ENCODE measurements at regions not wholly inside any gene's neighbourhood (a gene's known extent, or its start where the extent isn't known, plus 50 kb on each side); places are given as distances from the start of the nearest gene placed in this dataset.

DNA sequence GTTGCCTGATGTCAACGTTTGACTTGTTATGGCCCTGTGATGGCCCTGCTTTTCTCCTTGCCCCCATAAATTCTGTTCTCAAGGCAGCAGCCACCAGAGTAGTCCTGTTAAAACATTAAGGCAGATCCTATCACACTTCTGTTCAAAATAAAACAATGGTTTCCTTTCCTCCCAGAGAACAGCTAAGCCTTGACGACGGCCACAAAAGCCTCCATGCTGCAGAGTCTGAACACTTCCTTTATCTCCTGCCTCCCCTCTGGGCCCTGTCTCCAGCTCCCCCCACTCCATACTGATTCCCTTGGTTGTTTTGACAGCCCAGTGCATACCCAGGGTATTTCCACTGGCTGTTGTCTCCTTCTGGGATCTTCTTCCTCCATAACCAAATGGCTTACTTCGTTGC lies 618.1 kb downstream of the MED13L start:
- 69 to 84% methylated on average over 4 of the region's 4 CpGs for WGBS, 2 donors
- H3K4me1 ChIP-seq (ENCODE audit: control insufficient read depth in 2 of 2, insufficient read depth in 2 of 2, low read length in 1 of 2) = no peaks in the 10 kb centered on the region
- H3K27ac ChIP-seq (ENCODE audit: low read depth in 2 of 2, low read length in 1 of 2) = no peak overlapping the region
- H3K9me3 ChIP-seq (ENCODE audit: control insufficient read depth in 2 of 2, insufficient read depth in 1 of 2, low read depth in 1 of 2, low read length in 1 of 2) = no peaks in the 10 kb centered on the region
- no peaks in the 10 kb centered on the region for H3K36me3 ChIP-seq (ENCODE audit: control insufficient read depth in 2 of 2, insufficient read depth in 2 of 2, low read length in 1 of 2)
- H3K27me3 ChIP-seq (ENCODE audit: control insufficient read depth in 1 of 2, insufficient read depth in 2 of 2, low read length in 2 of 2) = no peaks in the 10 kb centered on the region
- H3K4me3 ChIP-seq (ENCODE audit: low read depth in 1 of 2, low read length in 2 of 2) = no peak overlapping the region

DNA sequence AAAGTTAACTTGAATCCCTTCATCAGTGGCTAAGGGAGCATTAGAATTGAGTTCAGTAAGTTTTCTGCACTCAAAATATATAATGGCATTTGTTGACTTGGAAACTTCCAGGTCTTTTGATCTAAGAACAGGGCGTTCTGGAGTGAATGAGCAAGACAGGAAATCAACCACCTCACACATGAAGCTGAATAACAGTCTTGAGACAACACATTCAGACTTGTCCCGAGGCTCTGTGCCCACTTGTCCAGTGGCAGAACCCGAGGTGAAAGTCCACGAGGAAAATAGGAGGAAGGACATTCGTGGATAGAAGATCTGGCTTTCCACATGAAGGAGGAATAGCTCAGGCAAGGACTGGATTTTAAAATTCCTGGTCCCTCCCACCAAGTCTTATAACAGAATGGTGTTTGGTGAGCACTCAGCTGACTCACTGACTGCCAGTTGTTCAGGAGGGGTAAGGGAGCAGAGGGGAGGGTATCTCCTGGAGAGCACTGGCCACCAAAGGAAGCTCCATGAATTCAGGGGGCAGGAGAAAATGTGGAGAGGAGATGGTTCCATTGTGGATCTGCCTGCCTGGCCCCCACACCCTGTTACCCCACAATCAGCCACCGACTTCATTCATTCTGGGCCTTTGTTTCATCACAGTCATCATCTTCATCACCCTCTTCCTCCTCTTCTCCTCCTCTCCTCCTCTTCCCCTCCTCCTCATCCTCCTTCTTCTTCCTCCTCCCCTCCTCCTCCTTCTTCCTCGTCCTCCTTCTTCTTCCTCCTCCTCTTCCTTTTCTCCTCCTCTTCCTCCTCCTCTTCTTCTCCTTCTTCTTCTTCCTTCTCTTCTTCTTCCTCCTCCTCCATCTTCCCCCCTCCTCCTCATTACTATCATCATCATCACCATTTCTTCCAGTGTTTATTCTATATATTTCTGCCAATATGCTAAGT lies 620.1 kb downstream of the MED13L start:
- Histone ChIP-seq H3K4me1 (ENCODE audit: control insufficient read depth in 2 of 2, insufficient read depth in 2 of 2, low read length in 1 of 2) (no peaks in the 10 kb centered on the region), H3K27me3 (ENCODE audit: control insufficient read depth in 1 of 2, insufficient read depth in 2 of 2, low read length in 2 of 2) (no peaks in the 10 kb centered on the region), H3K9me3 (ENCODE audit: control insufficient read depth in 2 of 2, insufficient read depth in 1 of 2, low read depth in 1 of 2, low read length in 1 of 2) (no peaks in the 10 kb centered on the region), H3K36me3 (ENCODE audit: control insufficient read depth in 2 of 2, insufficient read depth in 2 of 2, low read length in 1 of 2) (no peaks in the 10 kb centered on the region), H3K4me3 (ENCODE audit: low read depth in 1 of 2, low read length in 2 of 2) (no peak overlapping the region), H3K27ac (ENCODE audit: low read depth in 2 of 2, low read length in 1 of 2) (no peak overlapping the region)
- WGBS, 2 donors = 62 to 68% methylated on average over 6 to 7 of the region's 7 CpGs

DNA sequence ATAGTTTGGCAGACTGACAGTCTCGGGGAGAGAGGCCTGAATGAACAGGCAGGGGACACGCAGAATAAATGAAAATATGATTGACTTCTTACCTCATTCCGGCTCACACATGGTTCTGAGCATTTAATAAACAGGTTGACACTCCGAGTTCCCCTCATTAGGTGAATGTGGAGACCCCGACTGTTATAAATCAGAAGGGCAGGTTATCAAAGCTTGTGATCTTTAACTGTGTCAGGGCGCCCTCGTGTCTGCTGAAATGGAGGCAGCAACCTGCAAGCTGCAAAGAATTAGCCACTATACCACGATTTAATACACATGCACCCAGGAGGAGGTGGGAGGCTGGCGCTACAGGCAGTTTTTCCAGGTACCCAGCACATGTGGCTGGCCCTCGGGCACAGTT lies 627.5 kb downstream of the MED13L start:
- Histone ChIP-seq H3K27me3 (ENCODE audit: control insufficient read depth in 1 of 2, insufficient read depth in 2 of 2, low read length in 2 of 2) (no peaks in the 10 kb centered on the region), H3K9me3 (ENCODE audit: control insufficient read depth in 2 of 2, insufficient read depth in 1 of 2, low read depth in 1 of 2, low read length in 1 of 2) (no peaks in the 10 kb centered on the region), H3K36me3 (ENCODE audit: control insufficient read depth in 2 of 2, insufficient read depth in 2 of 2, low read length in 1 of 2) (no peaks in the 10 kb centered on the region), H3K4me1 (ENCODE audit: control insufficient read depth in 2 of 2, insufficient read depth in 2 of 2, low read length in 1 of 2) (no peaks in the 10 kb centered on the region), H3K4me3 (ENCODE audit: low read depth in 1 of 2, low read length in 2 of 2) (no peak overlapping the region), H3K27ac (ENCODE audit: low read depth in 2 of 2, low read length in 1 of 2) (no peak overlapping the region)
- WGBS, 2 donors = 54 to 55% methylated on average over 10 of the region's 10 CpGs

DNA sequence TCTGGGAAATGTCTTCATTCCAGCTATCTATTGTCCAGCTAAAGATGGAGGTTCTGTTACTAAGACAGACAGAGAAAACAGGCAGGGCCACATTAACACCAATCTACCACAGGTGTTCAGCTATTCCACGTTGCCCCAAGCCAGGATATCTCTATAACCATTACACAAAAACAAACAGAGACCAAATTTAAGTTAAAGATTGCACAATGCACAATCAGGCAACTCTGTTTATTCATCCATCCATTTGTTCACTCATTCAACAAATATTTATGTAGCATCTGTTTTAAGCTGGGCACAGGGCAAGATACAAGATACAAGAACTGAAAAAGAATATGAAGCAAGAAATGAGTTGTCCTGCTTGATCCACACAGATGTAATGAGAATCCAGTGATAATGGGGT lies 629.0 kb downstream of the MED13L start:
- Histone ChIP-seq H3K9me3 (ENCODE audit: control insufficient read depth in 2 of 2, insufficient read depth in 1 of 2, low read depth in 1 of 2, low read length in 1 of 2) (peaks cover 0 to 3% of the 10 kb centered on the region in 2 donors), H3K27ac (ENCODE audit: low read depth in 2 of 2, low read length in 1 of 2) (no peak overlapping the region), H3K36me3 (ENCODE audit: control insufficient read depth in 2 of 2, insufficient read depth in 2 of 2, low read length in 1 of 2) (no peaks in the 10 kb centered on the region), H3K4me1 (ENCODE audit: control insufficient read depth in 2 of 2, insufficient read depth in 2 of 2, low read length in 1 of 2) (no peaks in the 10 kb centered on the region), H3K4me3 (ENCODE audit: low read depth in 1 of 2, low read length in 2 of 2) (no peak overlapping the region), H3K27me3 (ENCODE audit: control insufficient read depth in 1 of 2, insufficient read depth in 2 of 2, low read length in 2 of 2) (no peaks in the 10 kb centered on the region)
- 29 to 52% methylated on average over 1 of the region's 1 CpG for WGBS, 2 donors

DNA sequence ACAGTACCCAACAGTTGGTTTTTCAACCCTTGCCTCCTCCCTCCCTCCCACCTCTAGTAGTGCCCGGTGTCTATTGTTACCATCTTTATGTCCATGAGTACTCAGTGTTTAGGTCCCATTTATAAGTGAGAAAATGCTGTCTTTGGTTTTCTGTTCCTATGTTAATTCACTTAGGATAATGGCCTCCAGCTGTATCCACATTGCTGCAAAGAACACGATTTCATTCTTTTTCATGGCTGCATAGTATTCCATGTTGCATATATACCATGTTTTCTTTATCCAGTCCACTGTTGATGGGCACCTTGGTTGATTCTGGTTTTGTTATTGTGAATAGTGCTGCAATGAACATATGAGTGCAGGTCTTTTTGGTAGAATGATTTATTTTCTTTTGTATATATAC lies 631.3 kb downstream of the MED13L start:
- WGBS, 2 donors = 94 to 95% methylated on average over 2 of the region's 2 CpGs
- Histone ChIP-seq H3K9me3 (ENCODE audit: control insufficient read depth in 2 of 2, insufficient read depth in 1 of 2, low read depth in 1 of 2, low read length in 1 of 2) (peaks cover 0 to 3% of the 10 kb centered on the region in 2 donors), H3K27me3 (ENCODE audit: control insufficient read depth in 1 of 2, insufficient read depth in 2 of 2, low read length in 2 of 2) (no peaks in the 10 kb centered on the region), H3K4me3 (ENCODE audit: low read depth in 1 of 2, low read length in 2 of 2) (no peak overlapping the region), H3K4me1 (ENCODE audit: control insufficient read depth in 2 of 2, insufficient read depth in 2 of 2, low read length in 1 of 2) (no peaks in the 10 kb centered on the region), H3K36me3 (ENCODE audit: control insufficient read depth in 2 of 2, insufficient read depth in 2 of 2, low read length in 1 of 2) (no peaks in the 10 kb centered on the region), H3K27ac (ENCODE audit: low read depth in 2 of 2, low read length in 1 of 2) (no peak overlapping the region)

DNA sequence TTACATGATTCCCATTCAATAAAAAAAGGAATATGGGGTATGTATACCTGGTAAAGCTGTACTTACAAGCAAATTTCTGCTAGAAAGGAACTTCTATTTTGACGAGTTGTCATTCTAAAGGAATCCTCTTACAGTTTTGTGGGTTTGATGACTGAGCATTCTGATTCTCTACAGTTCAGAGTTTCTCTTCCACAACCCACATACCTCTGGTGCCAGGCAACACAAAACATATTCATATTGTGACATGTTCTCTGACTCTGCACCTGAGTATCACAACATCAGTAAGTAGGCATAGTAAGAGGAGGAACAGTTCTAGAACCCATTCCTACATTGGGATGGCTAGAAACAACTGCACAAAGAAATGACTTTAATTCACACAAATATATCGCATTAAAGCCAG lies 636.6 kb downstream of the MED13L start:
- Histone ChIP-seq H3K4me3 (ENCODE audit: low read depth in 1 of 2, low read length in 2 of 2) (no peak overlapping the region), H3K27me3 (ENCODE audit: control insufficient read depth in 1 of 2, insufficient read depth in 2 of 2, low read length in 2 of 2) (no peaks in the 10 kb centered on the region), H3K9me3 (ENCODE audit: control insufficient read depth in 2 of 2, insufficient read depth in 1 of 2, low read depth in 1 of 2, low read length in 1 of 2) (peaks cover 0 to 3% of the 10 kb centered on the region in 2 donors), H3K36me3 (ENCODE audit: control insufficient read depth in 2 of 2, insufficient read depth in 2 of 2, low read length in 1 of 2) (no peaks in the 10 kb centered on the region), H3K27ac (ENCODE audit: low read depth in 2 of 2, low read length in 1 of 2) (no peak overlapping the region), H3K4me1 (ENCODE audit: control insufficient read depth in 2 of 2, insufficient read depth in 2 of 2, low read length in 1 of 2) (no peaks in the 10 kb centered on the region)
- WGBS, 2 donors = 84 to 85% methylated on average over 2 of the region's 2 CpGs

DNA sequence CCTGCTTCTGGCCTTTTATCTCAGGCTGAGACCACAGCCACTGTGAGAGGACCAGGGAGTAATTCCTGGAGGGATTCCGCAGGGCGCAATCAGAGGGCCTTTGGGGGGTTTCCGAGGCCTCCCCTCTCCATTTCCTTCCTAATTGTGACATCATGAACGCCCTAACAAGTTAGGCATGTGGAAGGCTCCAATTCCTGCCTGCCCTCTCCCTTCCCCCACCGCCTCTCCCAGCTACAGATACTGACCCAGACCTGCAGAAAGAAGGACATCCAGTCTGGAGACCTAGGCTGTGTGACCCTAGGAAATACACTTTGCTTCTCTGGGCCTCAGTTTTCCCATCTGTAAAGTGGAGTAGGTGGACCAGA lies 637.9 kb downstream of the MED13L start:
- Histone ChIP-seq H3K4me1 (ENCODE audit: control insufficient read depth in 2 of 2, insufficient read depth in 2 of 2, low read length in 1 of 2) (no peaks in the 10 kb centered on the region), H3K36me3 (ENCODE audit: control insufficient read depth in 2 of 2, insufficient read depth in 2 of 2, low read length in 1 of 2) (no peaks in the 10 kb centered on the region), H3K27ac (ENCODE audit: low read depth in 2 of 2, low read length in 1 of 2) (no peak overlapping the region), H3K27me3 (ENCODE audit: control insufficient read depth in 1 of 2, insufficient read depth in 2 of 2, low read length in 2 of 2) (no peaks in the 10 kb centered on the region), H3K4me3 (ENCODE audit: low read depth in 1 of 2, low read length in 2 of 2) (no peak overlapping the region), H3K9me3 (ENCODE audit: control insufficient read depth in 2 of 2, insufficient read depth in 1 of 2, low read depth in 1 of 2, low read length in 1 of 2) (peaks cover 0 to 3% of the 10 kb centered on the region in 2 donors)
- 48 to 61% methylated on average over 5 of the region's 5 CpGs for WGBS, 2 donors

DNA sequence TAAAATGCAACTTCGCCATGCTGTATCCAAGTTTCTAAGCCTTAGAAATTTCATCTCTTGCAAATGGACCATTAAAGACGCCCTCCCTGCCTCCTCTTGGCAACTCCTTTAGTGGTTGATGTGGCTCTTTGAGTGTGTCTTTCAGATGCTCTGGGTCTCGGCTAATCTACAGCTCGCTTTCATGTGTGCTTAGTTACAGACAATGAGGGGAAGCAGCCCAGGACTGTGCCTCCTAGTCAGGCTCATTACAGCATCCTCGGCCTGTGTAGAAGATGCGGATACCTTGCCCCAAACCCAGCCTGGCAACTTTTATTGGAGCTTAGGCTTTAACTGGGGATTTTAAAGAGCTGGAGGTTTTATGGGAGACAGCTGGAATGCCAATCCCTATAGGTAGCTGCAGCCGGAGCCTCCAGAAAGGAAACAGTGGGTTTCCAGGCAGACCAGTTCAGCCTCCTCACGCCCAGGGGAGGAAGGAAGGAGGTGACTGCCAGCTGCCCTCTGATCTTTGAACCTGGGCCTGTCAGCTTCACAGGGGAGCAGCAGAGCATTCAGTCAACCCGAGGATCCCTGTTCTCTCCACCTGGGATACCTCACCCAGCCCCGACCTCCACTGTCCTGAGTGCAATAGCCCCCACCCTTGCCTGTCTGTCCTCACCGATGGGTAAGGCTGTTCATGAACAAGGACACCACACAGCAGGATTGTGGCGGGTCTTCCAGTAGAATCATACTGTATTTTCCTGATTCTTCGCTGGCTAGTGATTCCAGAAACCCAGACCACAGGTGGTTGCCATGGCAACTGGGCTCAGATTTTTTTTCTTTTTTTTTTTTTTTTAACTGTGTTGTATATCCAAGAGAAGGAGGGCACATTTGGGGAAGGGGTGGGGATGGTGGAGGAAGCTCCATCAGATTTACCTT lies 638.5 kb downstream of the MED13L start:
- WGBS, 2 donors = 58 to 68% methylated on average over 13 of the region's 13 CpGs

DNA sequence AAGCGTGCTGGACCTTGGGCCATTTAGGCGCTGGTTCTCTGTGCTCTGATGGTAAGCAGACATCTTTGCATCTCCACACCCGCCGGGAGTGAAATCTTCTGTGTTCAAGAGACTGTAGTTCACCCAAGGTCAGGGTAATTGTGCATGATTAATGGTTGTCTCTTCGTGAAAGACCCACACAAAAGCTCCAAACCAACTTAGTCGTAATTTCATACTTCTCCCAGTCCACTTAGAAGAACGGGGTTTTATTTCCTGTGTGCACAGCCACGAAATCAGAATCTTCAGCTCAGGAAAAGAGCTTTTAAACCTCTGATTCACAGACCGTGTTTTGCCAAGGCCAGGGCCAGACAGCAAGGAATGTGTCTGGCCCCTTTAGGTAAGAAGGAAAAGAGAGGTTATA lies 640.9 kb downstream of the MED13L start:
- Histone ChIP-seq H3K4me3 (ENCODE audit: low read depth in 1 of 2, low read length in 2 of 2) (no peak overlapping the region), H3K27ac (ENCODE audit: low read depth in 2 of 2, low read length in 1 of 2) (no peak overlapping the region), H3K9me3 (ENCODE audit: control insufficient read depth in 2 of 2, insufficient read depth in 1 of 2, low read depth in 1 of 2, low read length in 1 of 2) (no peaks in the 10 kb centered on the region), H3K4me1 (ENCODE audit: control insufficient read depth in 2 of 2, insufficient read depth in 2 of 2, low read length in 1 of 2) (no peaks in the 10 kb centered on the region), H3K36me3 (ENCODE audit: control insufficient read depth in 2 of 2, insufficient read depth in 2 of 2, low read length in 1 of 2) (no peaks in the 10 kb centered on the region), H3K27me3 (ENCODE audit: control insufficient read depth in 1 of 2, insufficient read depth in 2 of 2, low read length in 2 of 2) (no peaks in the 10 kb centered on the region)
- 47 to 59% methylated on average over 9 of the region's 9 CpGs for WGBS, 2 donors

More for the DNA sequence above, 638.5 kb downstream of the MED13L start:
- Histone ChIP-seq H3K4me1 (ENCODE audit: control insufficient read depth in 2 of 2, insufficient read depth in 2 of 2, low read length in 1 of 2) (no peaks in the 10 kb centered on the region), H3K4me3 (ENCODE audit: low read depth in 1 of 2, low read length in 2 of 2) (no peak overlapping the region), H3K9me3 (ENCODE audit: control insufficient read depth in 2 of 2, insufficient read depth in 1 of 2, low read depth in 1 of 2, low read length in 1 of 2) (no peaks in the 10 kb centered on the region), H3K27ac (ENCODE audit: low read depth in 2 of 2, low read length in 1 of 2) (no peak overlapping the region), H3K27me3 (ENCODE audit: control insufficient read depth in 1 of 2, insufficient read depth in 2 of 2, low read length in 2 of 2) (no peaks in the 10 kb centered on the region), H3K36me3 (ENCODE audit: control insufficient read depth in 2 of 2, insufficient read depth in 2 of 2, low read length in 1 of 2) (no peaks in the 10 kb centered on the region)
